NCI-H226 (cell line): ENCODE measurements at regions not wholly inside any gene's neighbourhood (a gene's known extent, or its start where the extent isn't known, plus 50 kb on each side); places are given as distances from the start of the nearest gene placed in this dataset.

Experiments used
- DNase-seq: peaks from one replicate; pipeline ENCODE4 v3.0.0-alpha.2; 2015

DNA sequence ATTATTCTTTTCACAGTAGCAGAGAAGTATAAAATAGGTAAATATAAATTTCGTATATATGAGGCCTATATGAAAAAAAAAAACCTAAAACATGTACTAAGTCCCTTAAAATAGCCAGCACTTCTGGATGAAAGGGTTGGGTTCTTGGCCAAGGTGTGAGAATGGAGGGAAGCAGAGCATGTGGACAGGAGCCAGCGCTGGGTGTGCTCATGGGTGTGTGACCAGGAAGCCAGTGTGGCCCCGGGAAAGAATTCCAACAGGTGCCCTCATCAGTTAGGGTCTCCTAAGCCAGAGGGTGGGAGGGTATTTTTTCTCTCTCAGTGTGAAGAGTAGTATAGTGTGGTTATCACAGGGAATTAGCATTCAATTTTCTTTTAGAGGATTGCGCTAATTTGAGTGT lies 401.9 kb upstream of the IGFBP3 start:
- no peak for DNase-seq

DNA sequence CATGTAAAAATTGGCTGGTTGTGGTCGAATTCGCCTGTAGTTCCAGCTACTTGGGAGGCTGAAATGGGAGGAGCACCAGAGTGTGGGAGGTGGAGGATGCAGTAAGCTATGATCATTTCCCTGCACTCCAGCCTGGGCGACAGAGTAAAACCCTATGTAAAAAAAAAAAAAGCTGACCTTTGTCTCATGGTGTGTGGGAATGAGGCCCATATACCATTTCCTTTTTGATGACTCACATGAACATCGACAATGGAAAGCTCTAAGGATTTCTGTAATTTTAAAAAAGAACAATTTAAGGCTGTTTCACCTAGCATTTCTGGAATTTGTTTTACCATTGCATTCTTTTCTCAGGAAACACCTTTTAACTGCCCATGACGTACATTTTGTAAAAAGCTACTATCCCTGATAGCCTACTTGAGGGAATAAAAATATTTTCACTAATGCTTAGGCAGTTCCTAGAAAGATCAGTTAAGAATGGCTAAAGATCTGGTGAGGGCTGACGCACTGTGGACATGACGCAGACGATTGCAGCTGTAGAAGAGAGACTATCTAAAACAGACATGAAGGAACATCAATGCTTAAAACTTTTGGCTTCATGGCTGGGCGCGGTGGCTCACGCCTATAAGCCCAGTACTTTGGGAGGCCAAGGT lies 400.6 kb upstream of the IGFBP3 start:
- DNase-seq: peak; percentile 50

DNA sequence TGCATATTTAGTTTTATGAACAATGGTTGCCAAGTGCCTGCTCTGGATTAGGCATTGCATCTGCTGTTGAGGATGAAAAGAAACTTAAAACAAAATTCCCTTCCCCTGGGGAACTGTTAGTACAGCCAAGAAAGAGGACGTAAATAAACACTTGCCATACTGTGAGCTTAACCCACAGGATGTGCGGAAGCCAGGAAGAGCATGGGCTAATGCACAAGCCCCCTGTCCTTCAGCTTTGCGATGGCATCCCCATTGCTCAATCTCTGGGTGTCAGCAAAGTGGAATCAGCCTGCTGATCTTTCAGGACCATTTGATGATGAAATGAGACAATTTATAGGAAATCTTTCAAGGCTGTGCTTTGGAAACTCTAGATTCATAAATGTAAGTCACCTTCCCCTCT lies 399.9 kb upstream of the IGFBP3 start:
- DNase-seq: no peak

DNA sequence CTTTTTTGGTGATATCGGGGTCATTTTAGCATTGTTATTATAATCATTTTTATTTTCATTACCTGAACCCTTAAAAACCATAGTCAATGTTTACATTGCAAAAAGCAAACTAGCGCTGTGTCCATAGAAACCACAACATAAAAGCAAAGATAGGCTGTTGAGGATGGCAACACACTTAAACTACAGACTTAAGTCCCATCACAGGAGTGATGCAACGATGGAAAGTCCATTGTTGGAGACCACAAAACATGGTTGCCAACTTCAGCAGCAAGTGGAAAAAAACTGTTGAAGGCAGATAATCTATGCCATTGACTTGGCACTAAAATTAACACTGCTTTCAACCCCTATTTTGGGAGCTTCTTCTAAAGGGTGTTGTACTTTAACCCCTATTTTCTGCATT lies 398.8 kb upstream of the IGFBP3 start:
- no peak for DNase-seq

DNA sequence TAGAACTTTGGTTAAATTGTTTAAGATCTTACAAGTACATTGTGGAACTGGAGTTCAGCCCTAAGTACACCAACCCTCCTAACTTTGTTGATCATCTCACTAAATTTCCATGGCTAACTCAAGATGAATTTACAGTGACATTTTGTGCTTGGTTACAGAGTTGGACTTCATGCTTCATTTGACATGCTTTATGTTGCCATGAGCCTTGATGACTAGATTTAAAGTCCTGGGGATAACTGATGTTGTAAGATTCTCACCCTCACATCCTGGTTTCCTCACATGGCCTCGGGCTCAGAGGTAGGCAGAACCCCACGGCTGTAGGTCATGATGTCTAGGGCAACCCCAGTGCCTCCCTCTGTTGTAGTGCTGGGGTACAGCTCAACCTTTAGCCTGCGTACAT lies 397.2 kb upstream of the IGFBP3 start:
- DNase-seq: no peak

DNA sequence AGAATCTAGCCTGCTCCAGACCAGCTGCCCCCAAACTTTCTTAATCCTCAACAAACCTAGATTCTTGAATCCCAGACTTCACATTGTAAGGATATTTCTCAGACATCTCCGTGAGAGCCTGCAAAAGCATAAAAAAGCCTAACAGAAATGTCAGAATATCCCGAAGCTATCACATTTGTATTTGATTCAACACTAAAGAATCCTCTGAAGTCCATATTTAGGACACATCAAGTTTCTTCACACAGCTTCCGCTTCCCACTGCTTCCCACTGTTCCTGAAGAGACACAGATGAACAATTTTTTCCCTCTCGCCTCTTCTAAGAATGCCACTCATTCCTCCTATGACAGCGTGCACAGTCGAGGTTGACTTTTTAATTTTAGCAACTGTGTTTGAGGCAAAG lies 396.2 kb upstream of the IGFBP3 start:
- DNase-seq: no peak

DNA sequence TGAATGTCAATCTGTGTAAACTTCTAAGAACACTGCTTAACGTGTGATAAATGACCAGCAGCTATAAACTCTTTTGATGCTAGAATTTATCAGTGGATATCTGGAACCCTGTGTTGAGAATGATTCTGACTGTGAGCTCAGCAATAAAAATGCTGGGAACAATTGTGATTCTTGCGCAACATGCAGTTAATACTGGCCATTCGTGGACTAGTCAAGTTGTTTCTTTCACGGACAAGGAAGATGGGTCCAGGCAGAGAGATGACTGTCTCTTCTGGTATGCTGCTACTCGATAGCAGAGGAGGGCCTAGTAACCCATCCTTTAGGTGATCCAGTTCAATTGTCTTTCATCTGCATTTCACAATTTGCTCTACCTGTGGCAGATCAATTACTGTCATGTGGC lies 394.8 kb upstream of the IGFBP3 start:
- DNase-seq: peak; percentile 22

DNA sequence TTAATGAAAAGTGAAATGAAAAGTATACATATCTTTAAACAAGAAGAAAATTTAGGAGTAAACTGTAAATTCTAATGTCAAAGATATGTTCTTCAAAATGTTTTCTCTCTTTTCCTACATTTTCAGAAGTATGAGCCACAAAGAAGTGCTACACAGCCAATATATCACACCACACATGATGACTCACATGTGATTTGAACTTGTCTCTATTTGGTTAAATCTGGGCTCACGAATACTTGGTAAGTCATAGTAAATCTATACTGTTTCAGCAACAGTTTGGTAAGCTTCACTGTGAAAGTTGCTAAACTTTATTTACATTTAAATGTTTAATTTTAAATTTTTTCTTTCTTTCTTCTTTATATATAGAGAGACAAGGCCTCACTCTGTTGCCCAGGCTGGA lies 380.6 kb upstream of the IGFBP3 start:
- peak; percentile 16 for DNase-seq

DNA sequence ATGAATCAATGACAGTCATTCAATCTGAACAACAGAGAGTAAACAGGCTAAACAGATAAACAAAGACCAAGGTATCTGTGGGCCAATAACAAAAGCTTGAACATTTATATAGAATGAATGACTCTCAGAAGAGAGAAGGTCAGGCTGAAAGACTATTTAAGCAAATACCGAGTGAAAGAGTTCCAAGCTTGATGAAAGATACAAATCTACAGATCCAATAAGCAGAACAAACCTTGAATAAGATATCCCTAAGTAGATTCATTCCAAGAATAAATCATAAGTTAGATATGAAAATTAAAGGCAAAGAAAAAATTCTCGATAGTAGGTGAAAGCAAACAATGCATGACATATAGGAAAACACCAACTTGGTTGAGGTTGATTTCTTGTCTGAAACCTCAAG lies 376.4 kb upstream of the IGFBP3 start:
- no peak for DNase-seq

DNA sequence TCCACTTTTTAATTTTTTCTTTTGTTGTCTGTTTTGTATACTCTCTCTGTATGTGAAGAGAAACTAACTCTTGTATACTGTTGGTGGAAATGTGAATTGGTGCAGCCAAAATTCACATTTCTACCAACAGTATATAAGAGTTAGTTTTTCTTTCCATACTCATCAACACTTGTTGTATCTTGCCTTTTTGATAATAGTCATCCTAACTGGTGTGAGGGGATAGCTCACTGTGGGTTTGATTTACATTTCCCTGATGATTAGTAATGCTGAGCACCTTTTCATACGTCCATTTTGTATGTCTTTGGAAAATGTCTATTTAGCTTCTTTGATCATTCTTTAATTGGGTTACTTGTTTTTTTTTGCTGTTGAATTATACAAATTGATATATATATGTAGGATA lies 375.5 kb upstream of the IGFBP3 start:
- DNase-seq: no peak

DNA sequence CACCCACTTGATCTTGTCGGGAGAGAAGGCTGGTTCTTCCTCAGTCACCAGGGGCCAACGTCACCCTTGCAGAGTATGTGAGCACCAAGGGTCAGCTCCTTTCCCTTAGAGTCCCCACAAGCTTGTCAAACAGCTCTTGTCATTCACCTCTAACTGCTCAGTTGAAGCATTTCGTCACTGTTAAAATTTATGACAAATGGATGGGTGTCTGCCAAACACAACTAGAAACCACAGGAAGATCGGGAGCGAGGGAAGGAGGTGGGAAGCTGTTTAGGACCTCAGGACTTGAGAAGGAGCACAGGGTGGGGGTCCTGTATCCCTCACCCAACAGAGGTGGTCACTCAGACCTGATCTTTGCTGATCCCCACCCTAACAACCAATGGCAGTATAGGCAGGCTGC lies 373.3 kb upstream of the IGFBP3 start:
- no peak for DNase-seq

DNA sequence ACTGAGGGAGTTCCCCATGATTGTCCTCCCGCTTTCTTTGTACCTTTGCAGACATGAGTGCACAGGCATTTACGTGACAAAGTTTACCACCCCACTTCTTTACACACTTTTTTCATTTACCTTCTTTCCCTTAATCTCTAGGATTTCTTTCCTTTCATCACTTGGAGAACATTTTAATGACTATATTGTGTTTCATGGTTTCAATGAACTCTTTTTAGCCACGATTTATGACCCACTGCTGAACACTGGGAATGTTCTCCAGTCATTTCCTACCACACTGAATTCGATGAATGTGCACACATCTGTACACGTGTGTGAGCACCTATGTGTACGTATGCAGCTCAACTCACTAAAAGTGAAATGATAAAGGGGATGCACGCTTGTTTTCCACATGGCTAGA lies 371.7 kb upstream of the IGFBP3 start:
- no peak for DNase-seq

DNA sequence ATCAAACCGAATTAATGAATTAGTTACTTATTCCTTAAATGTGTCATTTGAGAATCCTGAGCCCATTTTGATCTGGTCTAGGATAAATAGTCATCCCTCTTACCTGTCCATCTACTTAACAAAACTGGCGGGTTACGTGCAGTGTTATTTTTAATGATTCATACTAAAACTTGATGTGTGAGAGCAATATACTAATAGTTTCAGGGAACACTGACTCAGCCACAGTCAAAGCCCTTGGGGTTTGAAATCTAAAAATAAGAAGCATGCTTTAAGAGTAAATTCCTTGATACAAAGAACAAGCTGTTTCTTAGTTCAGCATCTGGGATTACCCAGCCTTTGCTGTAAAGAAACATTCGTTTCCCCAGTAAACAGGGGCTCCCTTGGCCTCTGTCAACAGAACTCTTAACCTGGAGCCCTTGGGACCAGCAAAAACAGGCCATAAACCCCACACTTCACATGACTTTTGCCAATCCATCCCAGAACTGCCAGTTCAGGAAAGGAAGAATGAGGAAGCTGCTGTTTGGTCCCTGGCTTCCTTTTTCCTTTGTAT lies 370.6 kb upstream of the IGFBP3 start:
- DNase-seq: peak; percentile 23

DNA sequence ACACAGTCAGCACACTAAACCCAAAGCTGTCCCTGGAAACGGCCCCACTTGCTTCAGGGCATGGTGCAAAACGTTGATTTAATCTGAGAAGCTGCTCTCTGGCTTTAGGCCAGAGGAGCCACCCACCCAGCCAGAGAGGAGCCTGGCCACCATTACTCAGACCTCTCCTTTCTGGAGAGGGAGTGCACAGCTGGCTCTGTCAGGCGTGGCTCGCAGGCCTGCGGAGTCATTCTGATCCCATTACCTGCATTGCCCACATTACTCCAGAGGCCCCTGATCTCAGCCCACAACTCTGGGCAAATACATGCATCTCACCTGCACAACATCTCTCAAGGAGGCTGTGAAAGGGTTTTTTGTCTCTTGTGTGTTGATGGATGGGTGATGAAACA lies 370.0 kb upstream of the IGFBP3 start:
- DNase-seq: peak; percentile 59

DNA sequence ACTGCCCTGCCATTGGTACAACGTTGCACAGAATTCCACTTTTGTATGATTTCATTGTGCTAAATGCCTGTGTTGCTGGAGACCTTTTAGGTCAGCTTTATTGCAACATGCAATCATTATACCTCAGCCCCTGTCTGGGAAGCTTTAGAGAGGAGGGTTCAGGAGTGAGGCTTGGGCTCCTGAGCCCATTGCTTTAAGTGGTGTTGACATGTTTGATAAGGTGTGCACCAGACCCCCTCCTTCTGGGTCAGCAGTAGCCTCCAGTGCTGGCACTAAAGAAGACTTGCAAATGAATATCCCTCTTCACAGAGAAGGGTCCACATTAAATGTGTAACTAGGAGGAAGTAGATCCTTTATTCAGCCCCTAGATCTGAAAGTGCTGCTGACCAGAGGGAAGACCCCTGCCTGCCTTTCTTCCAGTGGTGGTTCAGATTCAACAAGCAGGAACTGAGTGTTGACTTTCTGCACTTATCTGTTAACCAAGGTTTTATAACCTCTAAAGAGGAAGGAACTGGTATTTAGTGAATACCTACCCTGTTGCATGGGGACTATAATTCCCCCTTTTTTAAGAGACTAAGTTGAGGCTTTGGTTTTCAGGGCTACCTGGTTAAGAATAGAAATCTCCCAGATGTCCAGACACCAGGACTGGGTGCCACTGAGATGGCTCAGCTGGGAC lies 369.4 kb upstream of the IGFBP3 start:
- DNase-seq: no peak

DNA sequence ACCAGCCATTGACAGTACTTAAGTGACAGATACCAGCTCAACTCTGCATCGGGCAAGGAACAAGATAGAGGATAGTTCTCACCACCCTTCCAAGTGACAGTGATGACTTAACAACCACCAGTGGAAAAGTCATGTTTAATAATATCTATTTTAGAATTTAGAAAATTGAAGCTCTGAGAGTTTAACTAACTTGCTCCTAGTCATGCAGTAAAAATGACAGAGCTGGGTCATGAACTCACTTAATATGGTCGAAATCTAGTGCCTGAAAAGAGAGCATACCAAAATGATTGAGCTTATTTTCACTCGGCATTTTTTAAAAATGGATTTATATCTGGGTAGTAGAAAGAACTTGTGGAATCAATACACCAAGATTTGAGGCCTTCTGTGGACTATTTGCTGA lies 367.8 kb upstream of the IGFBP3 start:
- no peak for DNase-seq

DNA sequence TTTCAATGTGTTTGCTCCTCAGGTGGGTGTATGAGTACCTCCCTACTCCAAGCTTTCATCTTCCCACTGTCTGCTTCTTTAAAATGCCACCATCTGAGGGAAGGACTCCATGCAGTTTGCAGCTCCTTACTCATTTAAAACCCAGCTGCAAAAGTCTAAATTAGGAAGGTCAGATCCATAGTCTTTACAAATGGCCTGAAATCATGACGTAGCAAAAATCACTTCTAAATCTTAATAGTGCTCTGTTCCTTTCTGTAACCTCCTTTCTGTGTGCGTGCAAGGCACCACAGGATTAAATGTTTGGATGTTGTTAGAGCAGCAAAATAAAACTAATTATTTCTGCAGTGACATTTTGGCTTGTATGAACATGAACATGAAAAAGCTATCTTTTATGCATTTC lies 366.9 kb upstream of the IGFBP3 start:
- no peak for DNase-seq

DNA sequence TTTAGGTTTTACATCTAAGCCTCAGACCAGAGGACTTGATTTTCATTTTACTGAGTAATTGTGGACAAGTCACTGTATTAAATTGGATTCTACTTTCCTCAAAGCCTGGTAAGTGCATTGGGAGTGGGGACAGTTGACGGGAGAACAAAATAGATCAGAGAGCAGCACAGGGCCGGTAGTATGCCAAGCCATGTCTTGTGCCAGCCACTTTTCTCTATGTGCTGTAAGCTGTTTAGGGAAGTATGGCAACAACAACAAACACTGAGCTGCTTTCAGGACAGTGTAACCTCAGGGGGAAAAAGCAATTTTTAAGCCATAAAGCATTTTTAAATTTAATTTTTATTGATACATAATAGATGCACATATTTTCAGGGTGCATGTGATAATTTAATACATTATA lies 365.9 kb upstream of the IGFBP3 start:
- DNase-seq: no peak

DNA sequence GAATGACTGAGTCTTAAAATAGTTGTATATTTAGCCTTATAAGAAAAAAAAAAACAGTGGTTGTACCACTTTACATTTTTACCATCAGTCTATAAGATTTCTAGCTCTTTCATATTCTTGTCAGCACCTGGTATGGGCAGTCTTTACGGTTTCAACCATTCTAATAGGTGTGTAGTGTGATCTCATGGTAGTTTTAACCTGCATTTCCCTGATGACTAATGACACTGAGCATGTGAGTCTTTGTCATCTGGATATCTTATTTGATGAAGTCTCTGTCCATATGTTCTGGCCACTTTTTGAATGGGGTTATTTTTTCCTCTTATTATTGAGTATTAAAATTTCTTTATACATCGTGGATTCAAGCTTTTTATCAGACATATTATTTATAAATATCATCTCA lies 365.3 kb upstream of the IGFBP3 start:
- DNase-seq: no peak

DNA sequence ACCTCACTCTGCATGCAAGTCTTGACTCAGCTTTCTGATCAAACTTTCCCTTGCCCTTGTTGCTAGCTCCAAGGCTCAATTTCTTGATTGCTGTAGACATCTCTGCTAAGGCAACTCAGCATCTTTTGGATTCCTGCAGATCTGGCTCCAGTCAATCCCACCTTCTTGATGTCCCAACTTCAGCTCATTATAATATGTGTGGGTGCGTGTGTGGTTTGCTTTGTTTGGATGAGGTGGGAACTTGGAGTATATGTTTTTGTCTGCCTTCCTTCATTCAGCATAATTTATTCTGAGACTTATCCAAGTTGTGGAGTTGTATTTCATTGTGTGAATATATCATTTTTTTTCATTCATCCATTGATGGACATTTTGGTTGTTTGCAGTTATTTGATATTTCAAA lies 364.8 kb upstream of the IGFBP3 start:
- no peak for DNase-seq

DNA sequence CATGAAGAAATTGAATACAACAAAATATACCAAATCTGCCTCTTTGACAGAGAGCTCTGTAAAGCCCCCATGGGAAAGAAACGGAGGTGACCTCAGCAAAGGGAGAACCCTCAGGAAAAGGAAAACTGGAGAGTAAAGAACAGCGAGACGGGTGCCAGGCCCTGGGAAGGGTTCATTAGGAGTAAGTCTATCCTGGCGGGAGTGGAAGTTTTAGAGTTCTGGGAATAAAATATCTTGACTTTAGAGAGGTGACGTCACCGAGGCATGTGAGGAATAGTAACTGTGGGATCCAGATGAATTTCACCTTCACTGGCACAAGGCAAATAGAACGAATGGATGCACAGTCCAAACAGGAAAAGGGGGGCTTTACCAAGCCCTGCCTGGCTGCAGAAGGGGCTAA lies 362.8 kb upstream of the IGFBP3 start:
- DNase-seq: no peak

DNA sequence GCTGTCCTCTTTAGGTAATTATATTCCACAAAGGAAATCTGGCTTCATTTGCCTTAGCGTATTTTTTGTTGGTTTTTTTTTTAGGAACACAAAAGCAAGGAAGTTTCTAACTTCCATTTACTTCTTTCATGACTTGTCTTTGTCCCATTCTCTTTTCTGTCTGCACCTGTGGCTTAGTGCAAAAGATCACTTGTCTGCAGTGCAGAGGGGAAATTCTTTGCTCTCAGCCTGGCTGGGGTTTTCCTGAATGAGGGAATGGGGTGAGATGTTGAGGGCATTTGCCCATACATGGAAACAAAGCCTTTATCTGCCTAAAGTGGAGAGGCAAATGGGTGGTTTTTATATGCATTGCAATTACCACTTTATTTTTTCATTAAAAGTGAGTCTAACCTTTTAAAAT lies 361.1 kb upstream of the IGFBP3 start:
- DNase-seq: no peak

DNA sequence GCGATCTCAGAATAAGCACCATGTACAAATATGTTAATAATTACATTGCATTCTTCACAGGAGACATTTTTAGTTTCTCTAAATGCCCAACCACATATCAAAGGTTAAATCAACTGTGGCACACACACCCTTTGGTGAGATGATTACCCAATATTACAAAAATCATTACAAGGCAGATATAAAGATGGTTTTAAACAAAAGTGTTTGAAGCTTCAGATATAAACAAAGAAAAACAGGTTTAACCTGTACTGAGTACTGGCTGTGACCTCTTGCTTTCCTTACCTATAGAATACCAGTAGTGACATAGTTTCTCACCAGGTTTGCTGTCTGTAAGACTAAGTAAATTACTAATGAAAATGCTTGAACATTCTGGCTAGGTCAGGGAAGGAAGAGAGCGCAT lies 360.0 kb upstream of the IGFBP3 start:
- no peak for DNase-seq

DNA sequence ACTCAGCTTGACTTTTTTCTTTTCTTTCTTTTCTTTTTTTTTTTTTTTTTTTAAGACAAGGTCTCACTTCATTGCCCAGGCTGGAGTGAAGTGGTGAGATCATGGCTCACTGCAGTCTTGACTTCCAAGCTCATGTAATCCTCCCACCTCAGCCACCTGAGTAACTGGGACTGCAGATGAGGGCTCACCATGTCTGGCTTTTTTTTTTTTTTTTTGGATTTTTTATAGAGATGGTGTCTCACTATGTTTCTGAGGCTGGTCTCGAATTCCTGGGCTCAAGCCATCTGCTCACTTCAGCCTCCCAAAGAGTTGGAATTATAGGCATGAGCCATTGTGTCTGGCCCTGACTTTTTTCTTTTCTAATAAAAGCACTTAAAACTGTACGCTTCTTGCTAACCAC lies 358.2 kb upstream of the IGFBP3 start:
- no peak for DNase-seq

DNA sequence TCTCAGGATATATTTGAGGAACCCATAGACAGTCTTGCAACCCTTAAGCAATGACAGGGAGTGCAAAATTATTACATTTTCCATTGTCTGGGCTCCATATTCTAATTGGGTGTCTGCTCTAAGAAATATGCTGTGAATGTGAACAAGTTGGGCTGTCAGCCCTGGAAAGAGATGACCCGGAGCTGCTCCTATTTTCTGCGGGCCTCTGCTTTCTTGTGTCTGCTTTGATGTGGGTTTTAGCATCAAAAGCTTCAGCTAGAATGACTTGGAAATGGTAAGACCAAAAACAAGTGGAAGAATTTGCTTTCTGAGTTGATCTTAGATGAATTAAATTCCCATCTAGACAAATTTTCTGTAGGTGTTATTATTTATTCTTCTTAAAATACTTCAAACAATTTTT lies 343.6 kb upstream of the IGFBP3 start:
- no peak for DNase-seq
